Stimulated activated CD8-positive, alpha-beta memory T cell treated with anti-CD3 and anti-CD28 coated beads, Interleukin-7, amount 100 ng/mL, for 24 hours (primary cell): ENCODE measurements at regions not wholly inside any gene's neighbourhood (a gene's known extent, or its start where the extent isn't known, plus 50 kb on each side); places are given as distances from the start of the nearest gene placed in this dataset.

Experiments used
- DNase-seq: peaks from one replicate; pipeline ENCODE4 v3.0.0-alpha.2; 2020; ENCODE audit warnings: low read depth

DNA sequence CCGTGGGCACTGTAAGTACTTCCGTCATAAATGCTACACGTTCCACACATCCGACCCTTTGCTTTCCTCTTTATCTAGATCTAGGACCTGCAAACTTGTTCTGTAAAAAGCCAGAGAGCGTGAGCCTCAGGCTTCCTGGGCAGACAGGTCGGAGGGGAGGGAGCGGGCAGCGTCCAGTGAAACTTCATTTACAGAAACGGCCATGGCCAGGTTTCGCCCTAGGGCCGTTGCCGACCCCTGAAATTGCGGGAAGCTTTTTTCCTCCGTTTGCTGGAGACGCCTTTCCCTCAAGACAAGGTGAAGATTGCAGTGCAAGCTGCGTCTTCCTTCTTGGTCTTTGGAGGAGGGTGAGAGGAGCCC, 155.4 kb downstream of the DLL1 start:
- no peak for DNase-seq

DNA sequence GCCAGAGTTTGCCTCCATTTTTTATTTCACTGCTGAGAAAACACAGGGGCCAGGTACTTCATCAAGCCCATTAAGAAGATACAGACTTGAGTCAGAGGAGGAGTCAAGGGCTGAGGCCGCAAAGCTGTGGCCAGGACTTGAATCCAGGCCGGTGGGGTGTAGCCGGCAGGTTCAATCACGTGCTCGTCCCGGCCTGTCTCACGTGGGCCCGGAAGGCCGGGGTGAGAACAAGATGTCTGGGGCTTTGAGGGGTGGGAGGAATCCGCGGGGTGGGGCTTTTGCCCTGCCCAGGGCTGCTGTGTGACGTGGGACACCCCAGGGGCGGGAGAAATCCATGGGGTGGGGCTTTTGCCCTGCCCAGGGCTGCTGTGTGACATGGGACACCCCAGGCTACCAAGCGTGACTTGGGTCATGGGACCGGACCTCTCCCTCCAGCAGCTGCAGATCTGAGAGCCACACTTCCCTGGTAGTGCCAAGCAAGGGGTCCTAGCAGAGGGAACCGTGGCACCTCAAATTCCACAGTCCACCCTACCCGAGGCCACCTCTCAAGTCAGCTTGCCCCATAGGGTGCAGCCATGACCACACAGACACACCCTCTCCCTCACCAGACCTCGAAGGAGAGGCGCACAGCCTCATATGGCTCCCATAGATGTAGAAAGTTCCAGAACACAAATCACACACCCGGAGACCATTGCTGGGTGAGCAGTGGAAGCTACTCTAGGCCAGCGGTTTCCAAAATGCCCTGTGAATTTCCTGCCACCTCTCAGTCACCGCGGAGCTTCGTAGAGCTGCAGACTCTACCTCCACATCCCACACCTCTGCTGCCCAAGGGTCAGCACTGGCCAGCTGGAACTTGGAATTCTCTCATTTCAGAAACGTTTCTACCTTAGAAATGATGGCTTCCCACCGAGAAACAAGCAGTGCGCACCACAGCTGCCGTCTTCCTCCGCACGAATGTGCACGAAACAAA, 156.1 kb downstream of the DLL1 start:
- DNase-seq = no peak

DNA sequence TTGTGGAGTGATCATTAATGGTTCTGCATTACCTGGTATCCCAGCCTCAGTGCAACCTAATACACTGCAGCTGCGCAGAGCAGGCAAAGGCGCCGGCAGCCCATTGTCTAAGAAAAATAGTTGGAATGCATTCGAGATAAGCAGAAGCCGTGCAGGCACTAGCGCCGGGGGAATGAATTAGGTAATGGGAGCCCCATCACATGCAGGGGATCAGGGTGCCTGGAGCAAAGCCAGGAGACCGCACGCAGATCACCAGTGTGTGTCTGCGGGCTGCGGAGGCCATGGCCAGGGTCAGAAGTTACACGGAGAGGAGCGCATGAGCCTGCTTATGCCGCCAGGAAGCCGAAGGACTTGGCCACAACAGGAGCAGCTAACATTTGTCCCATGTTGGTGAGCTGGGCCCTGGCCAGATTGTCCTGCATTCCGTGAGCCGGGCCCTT, 156.8 kb downstream of the DLL1 start:
- DNase-seq = no peak

DNA sequence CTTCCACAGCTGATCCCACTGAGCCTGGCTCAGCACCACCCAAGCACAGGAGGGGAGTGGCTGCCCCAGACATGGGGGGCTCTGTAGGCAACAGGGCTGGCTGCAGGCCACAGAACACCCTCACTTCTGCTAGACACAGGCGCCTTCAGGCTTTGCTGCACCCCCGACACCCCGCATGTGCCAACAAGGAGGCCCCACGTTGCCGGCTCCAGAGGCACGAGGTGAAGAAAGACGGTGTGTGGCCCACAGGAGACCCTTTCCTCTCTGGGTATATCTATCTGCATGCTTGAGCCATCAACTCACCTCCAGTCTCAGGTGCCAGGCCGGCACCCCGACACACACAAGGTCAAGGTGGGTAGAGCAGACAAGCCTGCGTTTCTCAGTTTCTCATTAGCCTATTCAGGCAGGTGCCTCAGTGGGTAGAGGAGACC, 158.3 kb downstream of the DLL1 start:
- no peak for DNase-seq

DNA sequence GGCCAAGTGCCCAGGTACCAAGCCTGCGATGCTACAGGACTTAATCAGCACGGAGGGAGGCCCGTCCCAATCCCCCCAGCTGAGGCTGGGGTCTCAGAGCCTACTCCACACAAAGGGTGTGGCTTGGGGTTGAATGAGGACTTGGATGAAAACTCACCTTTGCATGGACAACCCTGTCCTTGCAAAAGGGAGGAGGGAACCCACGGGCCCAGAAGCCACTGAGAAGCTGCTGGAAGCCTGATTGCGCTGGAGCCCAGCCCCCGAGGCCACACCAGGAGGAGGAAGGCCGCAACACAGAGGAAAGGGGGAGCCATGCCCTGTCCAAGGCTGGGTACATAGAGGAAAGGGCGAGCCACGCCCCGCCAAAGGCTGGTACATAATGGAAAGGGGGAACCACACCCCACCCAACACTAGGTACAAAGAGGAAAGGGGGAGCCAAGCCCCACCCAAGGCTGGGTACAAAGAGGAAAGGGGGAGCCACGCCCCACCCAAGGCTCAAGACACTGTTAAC, 158.8 kb downstream of the DLL1 start:
- DNase-seq = no peak

DNA sequence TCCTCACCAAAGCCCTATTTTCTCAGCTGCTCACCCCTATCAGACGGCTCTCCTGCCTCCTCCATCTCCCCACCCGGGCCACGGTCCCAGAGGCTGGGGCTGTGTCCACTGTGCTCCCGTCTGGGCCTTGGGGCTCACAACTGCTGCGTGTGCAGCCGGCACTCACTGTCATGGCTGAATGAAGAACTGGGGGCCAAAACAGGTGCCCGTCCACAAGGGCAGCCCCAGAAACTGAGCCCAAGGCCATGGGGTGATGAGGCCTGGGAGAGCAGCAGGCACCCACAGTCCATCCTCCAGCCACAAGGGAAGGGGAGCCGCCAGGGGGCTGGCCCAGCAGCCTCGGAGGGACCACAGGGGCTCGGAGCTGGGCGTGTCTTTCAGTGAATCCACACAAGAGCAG, 159.5 kb downstream of the DLL1 start:
- no peak for DNase-seq

DNA sequence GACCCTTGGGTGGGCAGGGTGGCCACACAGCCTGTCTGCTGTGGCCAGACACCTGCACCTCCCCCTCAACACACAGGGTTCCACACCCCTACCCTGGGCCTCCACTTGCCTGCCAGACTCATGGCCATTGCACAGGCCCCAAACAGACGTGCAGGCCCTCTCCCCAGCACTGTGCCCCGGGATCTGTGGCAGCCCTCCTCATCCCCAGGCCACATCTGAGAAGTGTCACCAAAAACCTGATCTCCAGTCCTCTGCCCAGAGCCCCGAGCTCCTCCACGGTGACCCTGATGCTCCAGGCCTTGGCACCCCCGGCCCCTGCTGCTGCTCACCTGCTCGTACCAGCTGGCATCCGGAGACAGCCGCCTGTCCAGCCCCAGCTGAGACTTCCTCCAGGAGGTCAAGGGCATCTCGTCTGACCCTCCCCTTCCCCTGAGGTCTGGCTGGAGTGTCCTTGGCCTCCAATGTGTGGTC, 160.1 kb downstream of the DLL1 start:
- no peak for DNase-seq

DNA sequence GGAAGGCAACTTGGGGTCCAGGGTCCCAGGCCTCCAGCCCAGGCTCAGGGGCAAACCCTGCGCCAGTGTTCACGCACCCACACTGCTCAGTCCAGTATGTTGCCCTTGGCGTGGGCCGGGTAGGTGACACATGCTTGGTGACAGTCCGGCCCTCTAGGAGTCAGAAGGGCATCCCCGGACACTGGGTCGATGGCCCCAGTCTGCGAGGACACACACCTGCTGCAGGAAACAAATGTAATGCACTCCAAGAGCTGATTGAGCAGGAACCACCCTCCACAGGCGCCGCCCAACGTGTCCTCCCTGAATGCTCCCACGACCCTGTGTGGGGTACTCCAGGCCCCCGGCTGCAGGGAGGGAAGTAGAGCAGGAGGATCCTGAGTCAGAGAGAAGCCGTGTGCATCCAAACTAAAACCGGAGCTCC, 160.7 kb downstream of the DLL1 start:
- DNase-seq = no peak

DNA sequence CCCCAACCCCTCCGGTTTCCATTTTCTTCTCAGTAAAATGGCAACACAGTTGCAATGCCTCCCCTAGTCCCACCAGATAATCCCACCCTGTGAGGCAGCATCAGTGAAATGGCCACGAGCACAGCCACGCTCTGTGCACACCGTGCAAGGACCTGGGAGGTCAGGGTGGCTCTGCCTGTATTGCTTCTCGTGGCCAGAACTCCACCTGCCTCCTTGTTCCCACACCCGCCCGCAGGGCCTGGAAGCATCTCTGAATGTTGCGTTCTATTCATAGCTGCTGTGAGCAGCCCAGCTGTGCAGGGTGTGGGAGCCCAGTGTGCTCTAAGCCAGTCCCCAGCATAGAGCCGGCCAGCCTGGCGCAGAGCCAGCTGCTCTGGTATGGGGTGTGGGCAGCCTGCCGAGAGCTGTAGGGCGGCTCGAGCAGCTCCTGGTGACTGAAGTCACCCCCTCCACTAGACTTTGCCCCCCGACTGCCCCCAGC, 161.1 kb downstream of the DLL1 start:
- DNase-seq = no peak

DNA sequence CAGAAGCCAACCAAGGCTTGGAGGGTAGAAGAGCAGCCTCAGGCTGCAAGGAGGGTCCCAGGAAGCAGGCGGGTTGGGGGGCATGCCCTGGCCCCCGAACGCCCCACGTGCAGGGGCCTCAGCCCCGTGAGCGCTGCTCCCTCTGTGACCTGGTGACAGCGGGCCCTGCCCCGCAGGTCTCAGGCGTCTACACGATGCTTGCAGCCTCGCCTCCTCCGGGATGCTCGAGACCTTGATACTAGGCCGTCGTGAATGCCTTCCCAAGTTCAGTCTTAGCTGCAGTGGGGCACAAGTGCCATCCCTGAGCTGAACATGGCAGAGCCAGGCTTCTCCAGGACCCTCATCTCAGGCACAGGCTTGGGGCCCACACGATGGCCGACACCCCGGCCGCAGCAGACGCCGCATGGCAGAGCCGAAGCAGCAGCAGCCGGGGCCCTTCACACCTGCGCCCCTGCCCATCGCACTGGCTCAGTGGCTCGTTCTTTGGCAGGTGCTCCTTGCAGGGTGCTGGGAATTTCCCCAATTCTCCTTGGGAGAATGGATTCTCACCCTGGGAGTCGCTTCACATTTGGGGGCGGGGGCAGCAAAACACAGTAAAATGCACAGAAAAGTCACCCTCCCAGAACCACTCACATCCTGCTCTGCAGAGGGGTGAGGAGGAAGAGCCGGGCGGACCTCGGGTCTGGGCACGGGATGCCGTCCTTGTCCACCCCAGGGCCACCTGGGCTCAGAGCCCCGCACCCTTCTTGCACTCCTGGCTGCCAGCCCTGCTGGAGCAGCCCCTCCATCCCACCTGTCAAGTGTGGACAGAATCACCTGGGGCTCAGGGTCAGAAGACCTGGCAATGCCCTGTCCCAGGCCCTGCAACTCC, 161.8 kb downstream of the DLL1 start:
- no peak for DNase-seq

DNA sequence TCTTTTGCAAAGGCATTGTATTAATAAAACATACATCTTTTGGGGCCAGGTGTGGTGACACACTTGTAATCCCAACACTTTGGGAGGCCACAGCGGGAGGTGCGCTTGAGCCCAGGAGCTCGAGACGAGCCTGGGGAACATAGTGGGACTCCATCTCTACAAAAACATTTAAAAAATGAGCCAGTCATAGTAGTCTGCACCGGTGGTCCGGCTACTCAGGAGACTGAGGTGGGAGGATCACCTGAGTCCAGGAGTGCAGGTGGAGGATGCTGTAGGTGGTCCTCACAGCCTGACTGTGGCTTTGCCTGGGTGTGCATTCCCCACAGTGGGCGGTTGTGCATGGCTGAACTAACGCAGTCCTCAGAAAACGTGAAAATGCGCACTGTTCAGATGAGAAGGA, 162.5 kb downstream of the DLL1 start:
- DNase-seq = no peak

DNA sequence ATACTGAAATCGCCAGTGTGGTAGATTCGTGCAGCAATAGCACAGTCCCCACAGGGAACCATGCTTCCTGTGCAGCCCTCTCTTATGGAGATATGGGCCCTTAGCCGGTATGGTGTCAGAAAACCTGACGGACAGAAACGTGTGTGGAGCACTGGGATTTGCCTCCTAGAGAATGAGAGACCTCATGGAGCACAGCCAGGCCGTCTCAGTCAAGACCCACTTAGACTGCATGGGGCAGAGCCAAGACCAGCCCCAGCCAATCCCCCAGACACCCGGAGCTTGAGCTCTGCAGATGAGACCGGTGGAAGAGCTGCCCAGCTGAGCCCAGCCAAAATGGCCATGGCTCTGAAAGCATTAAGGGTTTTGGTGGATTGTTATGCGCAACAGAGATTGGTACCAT, 163.7 kb downstream of the DLL1 start:
- no peak for DNase-seq

DNA sequence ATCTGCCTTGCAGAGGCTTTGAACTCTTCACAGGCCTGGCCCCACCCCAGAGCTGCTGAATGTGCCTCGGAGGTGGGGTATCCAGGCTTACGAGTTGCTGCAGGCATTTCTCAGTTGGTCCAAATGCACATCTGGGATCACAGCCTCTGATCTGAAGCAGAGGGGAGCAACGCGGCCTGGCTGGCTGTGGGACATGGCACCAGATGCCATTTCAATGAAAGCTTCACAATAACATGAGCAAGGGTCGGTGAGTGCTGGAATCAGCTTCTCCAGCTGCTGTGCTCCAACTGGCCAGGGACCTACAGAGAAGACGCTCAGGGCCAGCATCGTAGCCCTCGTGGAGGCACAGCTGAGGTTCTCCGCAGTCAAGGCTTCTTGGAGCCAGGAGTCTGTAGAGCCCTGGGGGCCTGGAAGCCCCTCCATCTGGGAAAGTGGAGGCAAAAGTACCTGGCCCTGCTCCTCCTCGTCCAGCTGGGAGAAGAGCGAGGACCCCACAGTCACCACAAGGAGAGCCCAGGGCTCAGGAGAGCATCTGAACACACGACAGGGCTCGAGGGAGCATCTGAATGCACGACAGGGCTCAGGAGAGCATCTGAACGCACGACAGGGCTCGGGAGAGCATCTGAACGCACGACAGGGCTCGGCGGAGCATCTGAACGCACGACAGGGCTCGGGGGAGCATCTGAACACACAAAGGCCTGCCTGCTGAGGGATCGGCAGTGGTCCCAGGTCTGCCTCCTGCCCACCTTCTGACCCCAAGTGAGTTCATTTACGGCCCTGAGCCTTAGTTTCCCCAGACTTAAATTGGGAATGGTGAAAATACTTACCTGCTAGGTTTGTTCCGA, 165.2 kb downstream of the DLL1 start:
- DNase-seq = no peak

DNA sequence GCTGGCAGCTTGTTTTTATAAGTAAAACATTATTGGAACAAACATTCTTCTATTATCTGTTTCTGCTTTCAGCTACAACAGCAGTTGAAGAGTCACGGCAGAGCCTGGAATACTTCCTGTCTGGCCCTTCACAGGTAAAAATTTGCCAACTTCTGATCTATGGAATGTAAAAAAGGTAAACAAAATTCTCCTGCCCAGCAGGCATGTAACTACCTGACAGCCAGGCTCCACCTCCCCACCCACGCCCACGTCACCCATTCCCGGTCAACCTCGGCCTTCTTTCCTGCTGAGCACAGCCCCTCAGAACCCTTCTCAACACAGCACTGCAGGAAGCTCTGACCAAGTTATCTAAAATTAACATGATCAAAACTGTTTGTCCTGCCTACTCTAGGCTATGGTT, 166.0 kb downstream of the DLL1 start:
- no peak for DNase-seq

DNA sequence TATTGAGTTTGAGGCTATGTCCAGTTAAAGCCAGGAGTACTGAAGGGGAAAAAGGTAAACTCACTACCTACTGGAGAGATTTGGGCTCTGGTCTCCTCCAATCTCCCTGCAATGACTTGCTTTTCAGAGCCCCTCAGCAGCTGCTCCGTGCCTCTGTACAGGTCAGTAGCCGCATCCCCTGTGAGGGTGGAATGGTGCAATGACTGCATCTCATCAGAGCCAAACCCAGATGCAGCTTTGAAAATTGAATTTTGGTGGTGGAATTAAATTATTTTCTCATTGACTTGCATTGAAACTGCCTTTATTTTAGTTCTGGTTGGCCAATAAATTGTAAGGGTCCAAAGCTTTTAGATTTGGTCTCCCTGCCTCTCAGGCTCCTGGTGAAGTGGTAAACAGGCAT, 166.7 kb downstream of the DLL1 start:
- DNase-seq = no peak

DNA sequence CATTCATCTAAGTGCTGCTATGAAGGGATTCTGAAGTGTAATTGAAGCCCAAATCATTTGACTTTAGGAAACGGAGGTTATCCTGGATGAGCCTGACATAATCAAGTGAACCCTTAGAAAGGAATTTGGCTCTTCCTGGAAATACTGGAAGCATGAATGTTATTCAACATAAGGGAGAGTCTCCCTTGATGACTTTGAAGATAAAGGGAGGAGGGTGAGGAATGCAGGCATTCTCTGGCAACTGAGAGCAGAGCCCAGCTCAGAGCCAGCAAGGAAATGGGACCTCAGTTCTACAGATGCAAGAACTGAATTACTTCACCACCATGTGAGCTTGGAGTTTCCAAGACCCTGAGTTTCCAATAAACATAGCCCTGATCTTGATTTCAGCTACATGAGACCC, 168.2 kb downstream of the DLL1 start:
- DNase-seq = no peak

DNA sequence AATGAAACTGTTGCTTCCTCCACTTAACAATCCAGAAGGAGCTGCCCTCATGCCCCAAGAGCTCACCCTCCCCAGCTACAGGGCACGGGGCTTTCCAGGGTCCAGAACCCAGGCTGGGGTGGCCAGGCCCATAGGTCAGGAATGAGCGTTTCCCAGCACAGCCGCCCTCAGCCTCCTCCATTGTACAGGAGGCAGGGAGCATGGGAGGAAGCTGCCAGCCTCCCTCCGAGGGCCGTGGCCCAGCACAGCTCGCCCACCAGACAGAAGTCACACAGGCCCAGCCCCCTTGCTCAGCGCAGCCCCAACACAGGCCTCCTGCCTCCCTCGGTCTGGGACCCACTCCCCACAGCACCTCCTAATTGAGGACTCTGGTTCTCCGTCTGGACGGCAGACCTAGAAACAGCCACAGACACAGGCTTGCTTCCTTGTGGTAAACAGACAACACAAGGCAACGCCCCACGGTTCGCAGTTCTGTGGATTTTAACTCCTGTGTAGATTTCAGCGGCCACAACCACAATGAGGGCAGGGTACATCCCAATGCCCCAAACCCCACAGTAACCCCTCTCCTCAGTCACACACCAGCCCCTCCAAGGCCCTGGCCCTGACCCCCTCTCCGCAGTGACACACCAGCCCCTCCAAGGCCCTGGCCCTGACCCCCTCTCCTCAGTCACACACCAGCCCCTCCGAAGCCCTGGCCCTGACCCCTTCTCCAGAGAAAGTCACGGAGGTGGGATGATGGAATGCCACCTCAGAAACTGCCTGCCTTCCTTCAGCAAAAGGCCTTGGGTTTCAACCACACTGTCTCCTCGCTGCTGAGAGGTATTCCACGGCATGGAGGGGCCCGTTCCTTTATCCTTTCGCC, 173.5 kb downstream of the DLL1 start:
- DNase-seq = no peak

DNA sequence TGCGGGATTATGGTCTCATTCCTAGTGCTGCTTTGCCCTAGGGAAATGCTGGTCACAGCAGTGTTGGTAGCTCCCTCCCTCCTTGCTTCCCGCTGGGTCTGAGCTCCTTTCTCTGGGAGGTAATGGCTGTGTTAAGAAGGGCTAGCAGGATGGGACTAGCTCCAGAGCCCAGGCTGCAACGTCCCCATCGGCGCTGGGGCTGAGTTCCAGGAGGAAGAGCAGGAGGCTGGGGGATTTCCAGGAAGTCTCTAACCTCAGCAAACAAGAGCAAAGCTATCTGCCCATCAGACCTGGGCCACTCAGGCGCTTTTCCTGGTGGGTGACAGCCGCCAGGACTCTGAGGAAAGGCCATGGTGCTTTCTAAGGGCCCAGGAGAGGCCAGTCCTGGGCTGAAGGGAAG, 174.2 kb downstream of the DLL1 start:
- DNase-seq = no peak

DNA sequence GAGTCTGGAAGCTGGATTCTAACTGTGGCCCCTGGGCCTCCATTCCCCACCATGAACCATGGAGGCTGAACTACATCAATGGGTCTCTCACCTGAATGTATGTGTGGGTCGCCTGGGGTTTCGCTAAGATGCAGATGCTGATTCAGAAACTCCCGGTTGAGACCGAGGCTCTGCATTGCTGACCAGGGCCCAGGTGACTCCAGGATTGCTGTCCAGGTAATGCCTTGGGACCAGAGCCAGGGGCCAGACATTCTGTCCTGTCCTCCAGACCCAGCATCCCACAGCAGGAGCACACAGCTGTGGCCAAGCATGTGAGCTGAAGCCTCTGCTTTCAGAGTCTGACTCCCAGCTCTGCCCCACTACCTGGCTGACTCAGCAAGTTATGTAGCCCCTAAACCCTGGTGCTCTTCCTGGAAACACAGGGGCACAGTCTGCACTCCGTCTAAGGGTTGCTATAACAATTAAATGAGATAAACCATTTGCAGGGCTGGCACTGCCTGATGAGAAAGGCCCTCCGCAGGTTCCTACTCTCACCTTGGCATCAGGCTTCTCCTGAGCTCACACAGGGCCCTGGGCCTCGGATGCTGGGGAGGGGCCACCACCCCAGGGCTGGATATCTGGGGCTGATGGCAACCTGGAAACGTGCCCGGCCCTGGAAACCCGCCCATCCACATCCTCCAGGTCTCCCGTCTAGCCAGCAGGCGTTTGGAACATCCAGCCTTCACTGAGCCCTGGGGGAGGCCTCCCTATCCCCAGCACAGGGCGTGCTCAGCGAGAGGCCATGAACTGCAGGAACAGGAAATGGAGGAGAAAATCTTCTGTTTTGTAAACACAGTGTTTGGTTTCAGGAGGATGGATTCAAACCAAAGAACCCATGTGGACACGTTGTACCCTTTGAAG, 175.7 kb downstream of the DLL1 start:
- no peak for DNase-seq
